ENCODE measurements at regions not wholly inside any gene's neighbourhood (a gene's known extent, or its start where the extent isn't known, plus 50 kb on each side); places are given as distances from the start of the nearest gene placed in this dataset.
A peak's percentile ranks its signal among the peaks of the same experiment; 100 is the strongest.

- Mint-ChIP-seq H3K9me3 (ENCODE audit: unreplicated experiment) (no peaks in the 10 kb centered on the region), H3K4me1 (ENCODE audit: insufficient read depth, unreplicated experiment) (no peaks in the 10 kb centered on the region), H3K4me3 (ENCODE audit: unreplicated experiment) (no peak overlapping the region), H3K27me3 (ENCODE audit: insufficient read depth, unreplicated experiment) (no peaks in the 10 kb centered on the region), H3K36me3 (ENCODE audit: insufficient read depth, unreplicated experiment) (no peaks in the 10 kb centered on the region), H3K27ac (ENCODE audit: low read depth, unreplicated experiment) (no peak overlapping the region)
- no peak for TF ChIP-seq CTCF (IDR thresholded peaks at IDR 0.05; ENCODE audit: unreplicated experiment)
- ChIA-PET CTCF (interaction anchor here (0.6 kb wide), 1 partner anchor 390 kb away, joined by 4 read pairs; no protein-coding TSS in a partner anchor), POLR2A (no interaction called here)
- DNase-seq (ENCODE audit: unreplicated experiment): no peak
- no TSS peak for BruUV-seq (replicated peaks)
- intact Hi-C loops (cut with micrococcal nuclease): no loop called here
These were observed 251.8 kb downstream of the CRPPA start for GRCh38 chr7:16169537-16169936.

- intact Hi-C loops (cut with micrococcal nuclease): no loop called here
- no peaks in the 10 kb centered on the region for H3K4me1 Mint-ChIP-seq (ENCODE audit: insufficient read depth, unreplicated experiment)
- no peaks in the 10 kb centered on the region for H3K36me3 Mint-ChIP-seq (ENCODE audit: insufficient read depth, unreplicated experiment)
- H3K27ac Mint-ChIP-seq (ENCODE audit: low read depth, unreplicated experiment): no peak overlapping the region
- H3K4me3 Mint-ChIP-seq (ENCODE audit: unreplicated experiment): no peak overlapping the region
- H3K27me3 Mint-ChIP-seq (ENCODE audit: insufficient read depth, unreplicated experiment): no peaks in the 10 kb centered on the region
- TF ChIP-seq CTCF (IDR thresholded peaks at IDR 0.05; ENCODE audit: unreplicated experiment): no peak
- ChIA-PET POLR2A (no interaction called here), CTCF (interaction anchor here (0.6 kb wide), 1 partner anchor 358 kb away, joined by 3 read pairs; no protein-coding TSS in a partner anchor)
- DNase-seq (ENCODE audit: unreplicated experiment): no peak
- no TSS peak for BruUV-seq (replicated peaks)
- H3K9me3 Mint-ChIP-seq (ENCODE audit: unreplicated experiment): peaks cover 1% of the 10 kb centered on the region
These were observed 253.8 kb downstream of the CRPPA start for GRCh38 chr7:16167526-16167925.

- Mint-ChIP-seq H3K4me1 (ENCODE audit: insufficient read depth, unreplicated experiment) (peaks cover 5% of the 10 kb centered on the region), H3K36me3 (ENCODE audit: insufficient read depth, unreplicated experiment) (peaks cover 4% of the 10 kb centered on the region), H3K27ac (ENCODE audit: low read depth, unreplicated experiment) (peak overlapping the region; percentile 13), H3K4me3 (ENCODE audit: unreplicated experiment) (no peak overlapping the region), H3K27me3 (ENCODE audit: insufficient read depth, unreplicated experiment) (no peaks in the 10 kb centered on the region), H3K9me3 (ENCODE audit: unreplicated experiment) (no peaks in the 10 kb centered on the region)
- TF ChIP-seq CTCF (IDR thresholded peaks at IDR 0.05; ENCODE audit: unreplicated experiment): no peak
- DNase-seq (ENCODE audit: unreplicated experiment): no peak
- CTCF ChIA-PET: interaction anchor here (0.5 to 1.0 kb wide), 3 partner anchors 67 to 257 kb away, joined by 3 read pairs; no protein-coding TSS in a partner anchor
- POLR2A ChIA-PET: no interaction called here
- intact Hi-C loops (cut with micrococcal nuclease): no loop called here
- no TSS peak for BruUV-seq (replicated peaks)
These were observed 277.0 kb downstream of the CRPPA start for GRCh38 chr7:16144361-16144760.

GRCh38 chr7:16137944-16138343 is 283.4 kb downstream of the CRPPA start:
- no peak for TF ChIP-seq CTCF (IDR thresholded peaks at IDR 0.05; ENCODE audit: unreplicated experiment)
- ChIA-PET CTCF (interaction anchor here (0.6 to 1.1 kb wide), 2 partner anchors 363 to 427 kb away, joined by 4 to 5 read pairs; no protein-coding TSS in a partner anchor), POLR2A (no interaction called here)
- BruUV-seq (replicated peaks): no TSS peak
- Mint-ChIP-seq H3K36me3 (ENCODE audit: insufficient read depth, unreplicated experiment) (no peaks in the 10 kb centered on the region), H3K4me1 (ENCODE audit: insufficient read depth, unreplicated experiment) (no peaks in the 10 kb centered on the region), H3K27ac (ENCODE audit: low read depth, unreplicated experiment) (no peak overlapping the region), H3K9me3 (ENCODE audit: unreplicated experiment) (no peaks in the 10 kb centered on the region), H3K27me3 (ENCODE audit: insufficient read depth, unreplicated experiment) (no peaks in the 10 kb centered on the region), H3K4me3 (ENCODE audit: unreplicated experiment) (no peak overlapping the region)
- intact Hi-C loops (cut with micrococcal nuclease): no loop called here
- no peak for DNase-seq (ENCODE audit: unreplicated experiment)
